OCI-LY7 (cell line): ENCODE measurements at regions not wholly inside any gene's neighbourhood (a gene's known extent, or its start where the extent isn't known, plus 50 kb on each side); places are given as distances from the start of the nearest gene placed in this dataset.

Experiments
- BruUV-seq: library from RNA; stranded (reverse); fragments of 400-500 nt; replicated peaks from 2 replicates; lab custom pipeline; 2021; lab: Mats Ljungman, UMichigan
- CTCF ChIA-PET: fragments of 300-600 bp; sonication (Branson Sonifier 250); formaldehyde crosslinking; loops from one replicate; lab custom pipeline; 2022; ENCODE audit warnings: antibody characterized with exemption; ENCODE audit not compliant: unreplicated experiment; lab: Charles Lee
- POLR2A ChIA-PET: fragments of 300-600 bp; sonication (Branson Sonifier 250); formaldehyde crosslinking; loops from one replicate; lab custom pipeline; 2022; ENCODE audit warnings: antibody characterized with exemption; lab: Charles Lee
- DNase-seq: peaks from one replicate; pipeline ENCODE4 v3.0.0-alpha.2; 2015; ENCODE audit warnings: low spot score
- H2AFZ ChIP-seq: fragments of 200-600 bp; sonication (generic), shearing (Covaris generic); 2 replicates; pipeline ENCODE4 v1.6.1; 2014; ENCODE audit warnings: mild to moderate bottlenecking, antibody characterized with exemption, low read length, moderate library complexity
- H3K27ac ChIP-seq: fragments of 200-600 bp; sonication (generic); 2 replicates; pipeline ENCODE4 v1.5.1; 2014; ENCODE audit warnings: mixed run types, low read depth, mild to moderate bottlenecking, moderate library complexity, low read length, inconsistent platforms; ENCODE audit not compliant: poor library complexity, severe bottlenecking
- H3K36me3 ChIP-seq: fragments of 200-600 bp; sonication (generic); 2 replicates; pipeline ENCODE4 v1.6.1; 2014; ENCODE audit warnings: mild to moderate bottlenecking, antibody characterized with exemption, low read length, moderate library complexity, mixed read lengths; ENCODE audit not compliant: insufficient read depth
- H3K4me1 ChIP-seq: fragments of 200-600 bp; sonication (generic); 2 replicates; pipeline ENCODE4 v1.5.1; 2014; ENCODE audit warnings: mild to moderate bottlenecking, low read length; ENCODE audit not compliant: insufficient read depth, poor library complexity, severe bottlenecking
- H3K4me2 ChIP-seq: fragments of 200-600 bp; sonication (generic); 2 replicates; pipeline ENCODE4 v1.6.1; 2014; ENCODE audit warnings: mild to moderate bottlenecking, low read length
- H3K4me3 ChIP-seq: fragments of 200-600 bp; sonication (generic); 2 replicates; pipeline ENCODE4 v1.5.1; 2014; ENCODE audit warnings: mild to moderate bottlenecking, low read depth, low read length; ENCODE audit not compliant: poor library complexity, severe bottlenecking
- H3K79me2 ChIP-seq: fragments of 200-600 bp; sonication (generic); 2 replicates; pipeline ENCODE4 v1.6.1; 2016; ENCODE audit warnings: low read depth, mild to moderate bottlenecking, low read length, moderate library complexity, mixed read lengths; ENCODE audit not compliant: insufficient read depth
- H3K9me2 ChIP-seq: fragments of 200-600 bp; sonication (generic); 2 replicates; pipeline ENCODE4 v1.6.1; 2016; ENCODE audit warnings: mild to moderate bottlenecking, low read length, mixed read lengths; ENCODE audit not compliant: insufficient read depth
- H3K9me3 ChIP-seq: fragments of 200-600 bp; sonication (generic); 2 replicates; pipeline ENCODE4 v1.6.1; 2014; ENCODE audit warnings: mild to moderate bottlenecking, mixed run types, low read length, mixed read lengths
- H4K20me1 ChIP-seq: fragments of 200-600 bp; sonication (generic); 2 replicates; pipeline ENCODE4 v1.6.1; 2014; ENCODE audit warnings: mild to moderate bottlenecking, antibody characterized with exemption, low read length, moderate library complexity, mixed read lengths; ENCODE audit not compliant: insufficient read depth
- CTCF ChIP-seq: fragments of 200-600 bp; sonication (generic); conservative IDR thresholded peaks from 2 replicates; pipeline ENCODE4 v1.5.1; 2014; ENCODE audit warnings: mild to moderate bottlenecking, antibody characterized with exemption, low read length, moderate library complexity, mixed read lengths
- EZH2phosphoT487 ChIP-seq: fragments of 200-600 bp; sonication (generic); IDR thresholded peaks from 2 replicates; pipeline ENCODE4 v1.6.1; 2018; ENCODE audit warnings: low read depth, borderline replicate concordance, mild to moderate bottlenecking, mixed run types, antibody characterized with exemption, low read length, moderate library complexity, mixed read lengths
- intact Hi-C: fragments of 100-400 bp; cut with micrococcal nuclease; formaldehyde crosslinking; loops from one replicate; pipeline ENCODE4 v1.10.0; 2022; ENCODE audit not compliant: unreplicated experiment

- H4K20me1 ChIP-seq: no peaks in the 10 kb centered on the region
- CTCF ChIA-PET: no interaction called here
- no peaks in the 10 kb centered on the region for H3K36me3 ChIP-seq
- POLR2A ChIA-PET: interaction anchor here (0.6 kb wide), 1 partner anchor 15 kb away, joined by 3 read pairs; no protein-coding TSS in a partner anchor
- no peaks in the 10 kb centered on the region for H3K79me2 ChIP-seq
- H3K4me2 ChIP-seq: no peak overlapping the region
- no peaks in the 10 kb centered on the region for H3K4me1 ChIP-seq
- H3K9me2 ChIP-seq: no peaks in the 10 kb centered on the region
- no TSS peak for BruUV-seq
- no peak overlapping the region for H3K27ac ChIP-seq
- intact Hi-C loops: no loop called here
- H3K4me3 ChIP-seq: no peak overlapping the region
- no peak overlapping the region for H2AFZ ChIP-seq
- TF ChIP-seq CTCF (no peak), EZH2phosphoT487 (no peak)
- DNase-seq: no peak
- H3K9me3 ChIP-seq: no peaks in the 10 kb centered on the region
Observed at GRCh38 chr3:35198857-35199256, 440.5 kb upstream of the ARPP21 start.

GRCh38 chr3:35200056-35200455, 439.3 kb upstream of the ARPP21 start:
- no peaks in the 10 kb centered on the region for H3K36me3 ChIP-seq
- no peak overlapping the region for H3K27ac ChIP-seq
- no peak for DNase-seq
- no peaks in the 10 kb centered on the region for H3K79me2 ChIP-seq
- TF ChIP-seq CTCF: no peak
- TF ChIP-seq EZH2phosphoT487: no peak
- H3K4me2 ChIP-seq: no peak overlapping the region
- H3K4me1 ChIP-seq: no peaks in the 10 kb centered on the region
- no peak overlapping the region for H2AFZ ChIP-seq
- ChIA-PET CTCF (no interaction called here), POLR2A (no interaction called here)
- intact Hi-C loops: no loop called here
- no peaks in the 10 kb centered on the region for H4K20me1 ChIP-seq
- no TSS peak for BruUV-seq
- no peaks in the 10 kb centered on the region for H3K9me2 ChIP-seq
- H3K4me3 ChIP-seq: no peak overlapping the region
- H3K9me3 ChIP-seq: no peaks in the 10 kb centered on the region

GRCh38 chr3:35201211-35201610, 438.1 kb upstream of the ARPP21 start:
- H3K4me1 ChIP-seq: no peaks in the 10 kb centered on the region
- no peaks in the 10 kb centered on the region for H3K9me3 ChIP-seq
- intact Hi-C loops: no loop called here
- H4K20me1 ChIP-seq: no peaks in the 10 kb centered on the region
- TF ChIP-seq CTCF: no peak
- no peak for TF ChIP-seq EZH2phosphoT487
- no peaks in the 10 kb centered on the region for H3K36me3 ChIP-seq
- POLR2A ChIA-PET: interaction anchor here (0.7 kb wide), 1 partner anchor 33 kb away, joined by 3 read pairs; no protein-coding TSS in a partner anchor
- H2AFZ ChIP-seq: no peak overlapping the region
- H3K4me3 ChIP-seq: no peak overlapping the region
- DNase-seq: no peak
- no peaks in the 10 kb centered on the region for H3K79me2 ChIP-seq
- H3K4me2 ChIP-seq: no peak overlapping the region
- no TSS peak for BruUV-seq
- H3K27ac ChIP-seq: no peak overlapping the region
- CTCF ChIA-PET: no interaction called here
- no peaks in the 10 kb centered on the region for H3K9me2 ChIP-seq
